ENCODE measurements at regions not wholly inside any gene's neighbourhood (a gene's known extent, or its start where the extent isn't known, plus 50 kb on each side); places are given as distances from the start of the nearest gene placed in this dataset.
"Not testable (repeated sequence)": the region's sequence is repeated elsewhere in the genome, so short reads cannot be mapped to it uniquely, and the experiment has no call there.

DNA sequence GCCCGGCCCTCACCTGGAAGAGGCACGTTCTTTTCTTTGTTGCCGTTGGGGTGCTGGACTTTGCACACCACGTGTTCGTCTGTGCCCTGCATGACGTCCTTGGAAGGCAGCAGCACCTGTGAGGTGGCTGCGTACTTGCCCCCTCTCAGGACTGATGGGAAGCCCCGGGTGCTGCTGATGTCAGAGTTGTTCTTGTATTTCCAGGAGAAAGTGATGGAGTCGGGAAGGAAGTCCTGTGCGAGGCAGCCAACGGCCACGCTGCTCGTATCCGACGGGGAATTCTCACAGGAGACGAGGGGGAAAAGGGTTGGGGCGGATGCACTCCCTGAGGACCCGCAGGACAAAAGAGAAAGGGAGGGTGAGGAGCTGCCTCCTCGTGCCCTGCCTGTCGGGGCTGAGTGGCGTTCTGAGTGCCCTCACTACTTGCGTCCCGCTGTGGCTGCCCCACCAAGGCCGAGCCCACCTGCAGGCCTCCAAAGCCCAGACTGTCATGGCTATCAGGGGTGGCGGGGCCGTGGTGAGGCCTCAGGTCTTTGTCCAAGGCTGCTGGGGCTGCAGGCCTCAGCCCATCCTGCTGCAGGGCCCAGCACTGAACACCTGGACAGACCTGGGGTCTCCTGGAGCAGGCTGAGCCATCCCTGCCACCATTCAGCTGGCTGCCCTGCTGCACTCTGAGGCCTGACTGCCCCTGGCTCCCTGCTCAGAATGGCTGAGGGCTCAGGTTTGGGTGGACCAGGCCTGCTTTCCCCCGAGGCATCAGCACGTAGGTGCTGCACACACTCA, 329.7 kb downstream of the TMEM121 start:
- DNase-seq (ENCODE audit: low read depth, low spot score): no peak

DNA sequence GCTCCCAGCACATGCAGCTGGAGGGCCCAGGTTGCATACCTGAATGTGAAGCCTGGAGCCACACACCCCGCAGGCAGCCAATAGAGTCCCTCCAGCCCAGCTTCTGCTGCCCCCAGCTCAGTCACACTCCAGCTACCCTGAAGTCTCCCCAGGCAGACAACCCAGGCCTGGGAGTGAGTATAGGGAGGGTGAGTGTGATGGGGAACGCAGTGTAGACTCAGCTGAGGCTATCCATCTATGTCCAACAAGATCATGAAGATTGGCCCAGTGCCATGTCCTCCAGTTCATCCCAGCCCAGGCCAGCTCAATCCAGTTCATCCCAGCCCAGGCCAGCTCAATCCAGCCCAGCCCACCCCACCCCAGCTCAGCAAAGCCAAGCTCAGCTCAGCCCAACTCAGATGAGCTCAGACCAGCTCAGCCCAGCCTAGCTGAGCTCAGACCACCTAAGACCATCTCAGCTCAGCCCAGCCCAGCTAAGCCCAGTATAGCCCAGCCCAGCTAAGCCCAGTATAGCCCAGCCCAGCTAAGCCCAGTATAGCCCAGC, 330.4 kb downstream of the TMEM121 start:
- no peak for DNase-seq (ENCODE audit: low read depth, low spot score)

DNA sequence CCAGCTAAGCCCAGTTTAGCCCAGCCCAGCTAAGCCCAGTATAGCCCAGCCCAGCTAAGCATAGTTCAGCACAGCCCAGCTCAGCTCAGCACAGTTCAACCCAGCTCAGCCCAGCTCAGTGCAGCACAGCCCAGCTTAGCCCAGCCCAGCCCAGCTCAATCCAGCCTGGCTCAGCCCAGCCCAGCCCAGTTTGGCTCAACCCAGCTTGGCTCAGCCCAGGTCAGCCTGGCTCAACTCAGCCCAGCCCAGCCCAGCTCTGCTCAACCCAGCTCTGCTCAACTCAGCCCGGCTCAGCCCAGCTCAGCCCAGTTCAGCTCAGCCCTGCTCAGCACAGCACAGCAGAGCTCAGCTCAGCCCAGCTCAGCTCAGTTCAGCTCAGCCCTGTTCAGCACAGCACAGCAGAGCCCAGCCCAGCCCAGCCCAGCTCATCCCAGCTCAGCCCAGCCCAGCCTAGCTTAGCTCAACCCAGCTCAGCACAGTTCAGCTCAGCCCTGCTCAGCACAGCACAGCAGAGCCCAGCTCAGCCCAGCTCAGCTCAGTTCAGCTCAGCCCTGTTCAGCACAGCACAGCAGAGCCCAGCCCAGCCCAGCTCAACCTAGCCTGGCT, 330.9 kb downstream of the TMEM121 start:
- no peak for DNase-seq (ENCODE audit: low read depth, low spot score)

DNA sequence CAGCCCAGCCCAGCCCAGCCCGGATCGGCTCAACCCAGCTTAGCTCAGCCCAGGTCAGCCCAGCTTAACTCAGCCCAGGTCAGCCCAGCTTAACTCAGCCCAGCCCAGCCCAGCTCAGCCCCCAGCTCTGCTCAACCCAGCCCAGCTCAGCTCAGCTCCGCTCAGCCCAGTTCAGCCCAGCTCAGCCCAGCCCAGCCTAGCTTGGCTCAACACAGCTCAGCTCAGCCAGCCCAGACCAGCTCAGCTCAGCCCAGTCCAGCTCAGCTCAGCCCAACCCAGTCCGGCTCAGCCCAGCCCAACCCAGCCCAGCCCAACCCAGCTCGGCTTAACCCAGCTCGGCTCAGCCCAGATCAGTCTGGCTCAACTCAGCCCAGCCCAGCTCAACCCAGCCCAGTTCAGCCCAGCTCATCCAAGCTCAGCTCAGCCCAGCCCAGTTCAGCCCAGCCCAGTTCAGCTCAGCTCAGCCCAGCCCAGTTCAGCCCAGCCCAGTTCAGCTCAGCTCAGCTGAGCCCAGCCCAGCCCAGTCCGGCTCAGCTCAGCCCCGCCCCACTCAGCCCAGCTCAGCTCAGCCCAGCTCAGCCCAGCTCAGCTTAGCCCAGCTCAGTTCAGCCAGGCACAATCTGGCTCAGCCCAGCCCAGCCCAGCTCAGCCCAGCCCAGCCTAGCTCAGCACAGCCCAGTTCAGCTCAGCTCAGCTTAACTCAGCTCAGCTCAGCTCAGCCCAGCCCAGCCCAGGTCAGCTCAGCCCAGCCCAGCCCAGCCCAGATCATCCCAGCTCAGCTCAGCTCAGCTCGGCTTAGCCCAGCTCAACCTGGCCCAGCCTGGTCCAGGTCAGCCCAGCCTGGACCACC, 331.7 kb downstream of the TMEM121 start:
- no peak for DNase-seq (ENCODE audit: low read depth, low spot score)

DNA sequence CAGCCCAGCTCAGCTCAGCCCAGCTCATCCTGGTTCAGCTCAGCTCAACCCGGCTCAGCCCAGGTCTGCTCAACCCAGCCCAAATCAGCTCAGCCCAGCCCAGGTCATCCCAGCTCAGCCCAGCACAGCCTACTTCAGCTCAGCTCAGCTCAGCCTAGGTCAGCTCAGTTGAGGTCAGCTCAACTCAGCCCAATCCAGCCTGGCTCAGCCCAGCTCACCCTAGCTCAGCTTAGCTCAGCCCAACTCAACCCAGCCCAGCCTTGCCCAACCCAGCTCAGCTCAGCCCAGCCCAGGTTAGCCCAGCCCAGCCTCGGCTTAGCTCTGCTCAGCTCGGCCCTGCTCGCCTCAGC, 332.3 kb downstream of the TMEM121 start:
- DNase-seq (ENCODE audit: low read depth, low spot score): no peak

DNA sequence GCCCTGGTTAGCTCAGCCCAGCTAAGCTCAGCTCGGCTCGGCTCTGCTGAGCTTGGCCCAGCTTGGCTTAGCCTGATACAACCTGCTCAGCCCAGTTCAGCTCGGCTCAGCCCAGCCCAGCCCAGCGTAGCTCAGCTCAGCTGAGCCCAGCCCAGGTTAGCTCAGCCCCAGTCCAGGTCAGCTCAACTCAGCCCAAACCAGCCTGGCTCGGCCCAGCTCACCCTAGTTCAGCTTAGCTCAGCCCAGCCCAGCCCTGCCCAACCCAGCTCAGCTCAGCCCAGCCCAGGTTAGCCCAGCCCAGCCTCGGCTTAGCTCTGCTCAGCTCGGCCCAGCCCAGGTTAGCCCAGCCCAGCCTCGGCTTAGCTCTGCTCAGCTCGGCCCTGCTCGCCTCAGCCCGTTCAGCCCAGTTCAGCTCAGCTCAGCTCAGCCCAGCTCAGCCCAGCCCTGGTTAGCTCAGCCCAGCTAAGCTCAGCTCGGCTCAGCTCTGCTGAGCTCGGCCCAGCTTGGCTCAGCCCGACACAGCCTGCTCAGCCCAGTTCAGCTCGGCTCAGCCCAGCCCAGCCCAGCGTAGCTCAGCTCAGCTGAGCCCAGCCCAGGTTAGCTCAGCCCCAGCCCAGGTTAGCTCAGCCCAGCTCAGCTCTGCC, 332.8 kb downstream of the TMEM121 start:
- not testable (repeated sequence) for DNase-seq (ENCODE audit: low read depth, low spot score)

DNA sequence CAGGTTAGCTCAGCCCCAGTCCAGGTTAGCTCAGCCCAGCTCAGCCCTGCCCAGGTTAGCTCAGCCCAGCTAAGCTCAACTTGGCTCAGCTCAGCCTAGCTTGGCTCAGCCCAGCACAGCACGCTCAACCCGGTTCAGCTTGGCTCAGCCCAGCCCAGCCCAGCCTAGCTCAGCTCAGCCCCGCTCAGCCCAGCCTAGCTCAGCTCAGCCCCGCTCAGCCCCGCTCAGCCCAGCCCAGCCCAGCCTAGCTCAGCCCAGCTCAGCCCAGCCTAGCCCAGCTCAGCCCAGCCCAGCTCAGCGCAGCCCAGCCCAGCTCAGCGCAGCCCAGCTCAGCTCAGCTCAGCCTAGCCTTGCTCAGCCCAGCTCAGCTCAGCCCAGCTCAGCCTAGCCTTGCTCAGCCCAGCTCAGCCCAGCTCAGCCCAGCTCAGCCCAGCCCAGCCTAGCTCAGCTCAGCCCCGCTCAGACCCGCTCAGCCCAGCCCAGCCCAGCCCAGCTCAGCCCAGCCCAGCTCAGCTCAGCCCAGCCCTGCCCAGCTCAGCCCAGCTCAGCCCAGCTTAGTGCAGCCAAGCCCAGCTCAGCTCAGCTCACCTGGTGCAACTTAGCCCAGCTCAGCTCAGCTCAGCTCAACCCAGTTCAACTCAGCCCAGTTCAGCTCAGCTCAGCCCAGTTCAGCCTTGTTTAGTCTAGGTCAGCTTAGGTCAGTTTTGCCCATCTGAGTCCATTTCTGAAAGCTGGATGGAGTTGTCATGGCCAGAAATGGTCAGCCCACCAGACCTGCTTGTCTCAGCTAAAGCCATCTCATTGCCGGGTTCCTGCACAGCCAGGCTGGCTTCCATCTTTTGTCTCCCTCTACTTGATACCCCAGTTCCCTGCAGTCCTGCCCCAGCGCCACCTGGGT, 333.6 kb downstream of the TMEM121 start:
- DNase-seq (ENCODE audit: low read depth, low spot score): no peak

DNA sequence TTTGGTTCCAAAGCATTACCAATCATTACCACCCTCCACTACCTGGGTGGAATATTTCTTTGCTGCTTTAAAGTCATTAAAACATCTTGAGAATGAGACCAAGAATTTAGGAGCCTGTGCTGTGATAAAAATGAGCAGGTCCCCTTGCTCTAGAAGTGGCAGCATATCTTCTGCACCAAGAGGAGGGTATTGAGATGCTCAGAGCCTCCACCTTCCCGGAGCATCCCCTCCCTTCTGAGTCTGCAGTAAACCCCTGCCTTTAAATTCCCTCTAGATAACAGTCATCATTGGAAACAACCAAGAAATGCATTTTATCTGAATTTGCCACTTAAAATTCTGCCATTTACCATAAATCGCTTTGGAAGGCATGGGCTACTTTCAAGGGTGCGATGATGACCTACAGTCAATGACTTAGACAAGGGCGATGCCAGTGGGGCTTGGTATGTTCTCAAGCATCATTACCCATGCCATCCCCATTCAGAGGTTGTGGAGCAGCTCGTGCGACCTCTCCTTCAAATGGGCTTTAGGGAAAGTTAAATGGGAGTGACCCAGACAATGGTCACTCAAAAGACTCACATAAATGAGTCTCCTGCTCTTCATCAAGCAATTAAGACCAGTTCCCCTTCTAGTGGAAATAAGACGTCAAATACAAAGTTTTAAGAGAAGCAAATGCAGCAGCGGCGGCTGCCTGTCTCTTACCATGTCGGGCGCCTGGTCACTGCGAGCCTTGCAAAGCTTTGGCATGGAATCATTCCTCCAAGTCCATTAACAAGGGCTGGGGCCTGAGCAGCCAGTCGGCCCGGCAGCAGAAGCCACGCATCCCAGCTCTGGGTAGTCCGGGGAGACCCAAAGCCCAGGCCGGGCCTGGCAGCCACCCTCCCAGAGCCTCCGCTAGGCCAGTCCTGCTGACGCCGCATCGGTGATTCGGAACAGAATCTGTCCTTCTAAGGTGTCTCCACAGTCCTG, 334.5 kb downstream of the TMEM121 start:
- no peak for DNase-seq (ENCODE audit: low read depth, low spot score)

DNA sequence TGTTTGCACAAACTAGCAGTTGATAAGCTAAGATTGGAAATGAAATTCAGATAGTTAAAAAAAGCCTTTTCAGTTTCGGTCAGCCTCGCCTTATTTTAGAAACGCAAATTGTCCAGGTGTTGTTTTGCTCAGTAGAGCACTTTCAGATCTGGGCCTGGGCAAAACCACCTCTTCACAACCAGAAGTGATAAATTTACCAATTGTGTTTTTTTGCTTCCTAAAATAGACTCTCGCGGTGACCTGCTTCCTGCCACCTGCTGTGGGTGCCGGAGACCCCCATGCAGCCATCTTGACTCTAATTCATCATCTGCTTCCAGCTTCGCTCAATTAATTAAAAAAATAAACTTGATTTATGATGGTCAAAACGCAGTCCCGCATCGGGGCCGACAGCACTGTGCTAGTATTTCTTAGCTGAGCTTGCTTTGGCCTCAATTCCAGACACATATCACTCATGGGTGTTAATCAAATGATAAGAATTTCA, 335.6 kb downstream of the TMEM121 start:
- DNase-seq (ENCODE audit: low read depth, low spot score): no peak

DNA sequence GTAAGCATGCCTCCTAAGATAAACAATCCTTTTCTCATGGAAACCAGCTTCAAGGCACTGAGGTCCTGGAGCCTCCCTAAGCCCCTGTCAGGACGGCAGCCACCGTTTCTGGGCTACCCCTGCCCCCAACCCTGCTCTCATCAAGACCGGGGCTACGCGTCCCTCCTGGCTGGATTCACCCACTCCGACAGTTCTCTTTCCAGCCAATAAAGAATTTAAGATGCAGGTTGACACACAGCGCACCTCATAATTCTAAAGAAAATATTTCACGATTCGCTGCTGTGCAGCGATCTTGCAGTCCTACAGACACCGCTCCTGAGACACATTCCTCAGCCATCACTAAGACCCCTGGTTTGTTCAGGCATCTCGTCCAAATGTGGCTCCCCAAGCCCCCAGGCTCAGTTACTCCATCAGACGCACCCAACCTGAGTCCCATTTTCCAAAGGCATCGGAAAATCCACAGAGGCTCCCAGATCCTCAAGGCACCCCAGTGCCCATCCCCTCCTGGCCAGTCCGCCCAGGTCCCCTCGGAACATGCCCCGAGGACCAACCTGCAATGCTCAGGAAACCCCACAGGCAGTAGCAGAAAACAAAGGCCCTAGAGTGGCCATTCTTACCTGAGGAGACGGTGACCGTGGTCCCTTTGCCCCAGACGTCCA, 336.3 kb downstream of the TMEM121 start:
- no peak for DNase-seq (ENCODE audit: low read depth, low spot score)

DNA sequence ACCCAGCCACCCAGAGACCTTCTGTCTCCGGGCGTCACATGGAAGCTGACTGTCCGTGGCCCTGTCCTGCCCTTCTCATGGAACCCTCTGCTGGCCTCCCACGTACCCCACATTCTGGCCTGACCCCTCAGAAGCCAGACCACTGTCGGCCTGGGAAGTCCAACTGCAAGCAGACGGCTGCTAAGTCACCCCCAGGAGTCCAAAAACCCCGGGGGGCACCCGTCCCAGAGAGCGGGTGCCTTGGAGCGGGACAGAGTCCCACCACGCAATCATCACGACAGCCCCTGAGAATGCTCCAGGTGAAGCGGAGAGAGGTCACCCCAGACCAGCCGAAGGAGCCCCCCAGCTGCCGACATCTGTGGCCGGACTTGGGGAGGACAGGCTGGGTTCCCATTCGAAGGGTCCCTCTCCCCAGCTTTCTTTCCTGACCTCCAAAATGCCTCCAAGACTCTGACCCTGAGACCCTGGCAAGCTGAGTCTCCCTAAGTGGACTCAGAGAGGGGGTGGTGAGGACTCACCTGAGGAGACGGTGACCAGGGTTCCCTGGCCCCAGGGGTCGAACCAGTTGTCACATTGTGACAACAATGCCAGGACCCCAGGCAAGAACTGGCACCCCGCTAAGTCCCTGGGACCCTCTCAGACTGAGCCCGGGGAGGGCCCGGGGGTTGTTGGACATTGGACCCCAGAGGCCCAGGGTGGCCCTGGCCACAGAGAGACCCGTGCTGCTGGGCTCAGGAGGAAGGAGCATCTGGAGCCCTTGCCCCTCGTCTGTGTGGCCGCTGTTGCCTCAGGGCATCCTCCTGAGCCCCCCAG, 337.1 kb downstream of the TMEM121 start:
- no peak for DNase-seq (ENCODE audit: low read depth, low spot score)

DNA sequence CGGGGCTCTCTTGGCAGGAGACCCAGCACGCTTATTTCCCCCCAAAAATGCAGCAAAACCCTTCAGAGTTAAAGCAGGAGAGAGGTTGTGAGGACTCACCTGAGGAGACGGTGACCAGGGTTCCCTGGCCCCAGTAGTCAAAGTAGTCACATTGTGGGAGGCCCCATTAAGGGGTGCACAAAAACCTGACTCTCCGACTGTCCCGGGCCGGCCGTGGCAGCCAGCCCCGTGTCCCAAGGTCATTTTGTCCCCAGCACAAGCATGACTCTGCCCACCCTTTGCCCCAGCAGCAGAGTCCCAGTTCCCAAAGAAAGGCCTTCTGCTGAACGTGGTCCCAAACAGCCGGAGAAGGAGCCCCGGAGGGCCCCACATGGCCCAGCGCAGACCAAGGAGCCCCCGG, 337.7 kb downstream of the TMEM121 start:
- DNase-seq (ENCODE audit: low read depth, low spot score): no peak

DNA sequence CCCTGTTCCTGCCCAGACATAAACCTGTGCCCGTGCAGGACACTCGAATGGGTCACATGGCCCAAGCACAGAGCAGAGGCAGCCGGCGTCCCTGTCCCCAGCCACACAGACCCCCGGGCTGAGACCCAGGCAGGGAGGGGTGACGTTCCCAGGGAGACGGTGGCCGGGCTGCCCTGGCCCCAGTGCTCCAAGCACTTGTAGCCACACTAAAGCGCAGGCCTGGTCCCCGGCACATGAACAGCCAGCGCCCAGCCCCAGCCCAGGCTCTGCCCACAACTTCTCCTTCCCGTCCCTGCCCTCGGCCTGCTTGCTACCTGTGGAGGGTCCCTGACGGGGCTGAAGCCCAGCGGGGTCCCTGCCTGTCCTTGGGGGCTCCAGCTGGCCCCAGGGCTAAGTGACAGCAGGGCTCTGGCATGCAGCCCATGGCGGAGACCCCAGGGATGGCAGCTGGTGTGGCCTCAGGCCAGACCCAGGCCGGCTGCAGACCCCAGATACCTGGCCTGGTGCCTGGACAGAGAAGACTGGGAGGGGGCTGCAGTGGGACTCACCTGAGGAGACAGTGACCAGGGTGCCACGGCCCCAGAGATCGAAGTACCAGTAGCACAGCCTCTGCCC, 338.4 kb downstream of the TMEM121 start:
- no peak for DNase-seq (ENCODE audit: low read depth, low spot score)

DNA sequence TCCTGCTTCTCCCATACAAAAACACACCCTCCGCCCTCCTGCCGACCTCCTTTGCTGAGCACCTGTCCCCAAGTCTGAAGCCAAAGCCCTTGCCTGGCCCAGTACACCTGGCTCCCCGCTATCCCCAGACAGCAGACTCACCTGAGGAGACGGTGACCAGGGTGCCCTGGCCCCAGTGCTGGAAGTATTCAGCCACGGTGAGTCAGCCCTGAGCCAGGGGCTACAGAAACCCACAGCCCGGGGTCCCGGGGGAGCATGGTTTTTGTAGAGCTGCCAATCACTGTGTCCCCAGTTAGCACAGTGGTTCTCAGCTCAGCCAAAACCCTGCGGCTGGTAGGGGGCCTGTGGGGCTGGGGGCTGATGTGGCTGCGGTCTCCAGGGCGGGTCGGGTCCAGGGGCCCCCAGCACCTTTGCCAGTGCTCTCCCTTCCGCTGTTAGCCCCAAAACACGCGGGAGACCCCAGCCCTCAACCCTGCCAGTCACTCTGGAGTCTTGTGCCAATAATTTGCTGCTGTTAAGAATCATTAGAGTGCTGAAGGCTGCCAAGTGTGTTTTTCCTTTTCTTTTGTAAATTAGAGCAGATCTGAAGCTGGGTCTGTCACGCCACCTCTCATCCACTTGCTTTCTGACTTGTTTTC, 339.0 kb downstream of the TMEM121 start:
- DNase-seq (ENCODE audit: low read depth, low spot score): no peak

DNA sequence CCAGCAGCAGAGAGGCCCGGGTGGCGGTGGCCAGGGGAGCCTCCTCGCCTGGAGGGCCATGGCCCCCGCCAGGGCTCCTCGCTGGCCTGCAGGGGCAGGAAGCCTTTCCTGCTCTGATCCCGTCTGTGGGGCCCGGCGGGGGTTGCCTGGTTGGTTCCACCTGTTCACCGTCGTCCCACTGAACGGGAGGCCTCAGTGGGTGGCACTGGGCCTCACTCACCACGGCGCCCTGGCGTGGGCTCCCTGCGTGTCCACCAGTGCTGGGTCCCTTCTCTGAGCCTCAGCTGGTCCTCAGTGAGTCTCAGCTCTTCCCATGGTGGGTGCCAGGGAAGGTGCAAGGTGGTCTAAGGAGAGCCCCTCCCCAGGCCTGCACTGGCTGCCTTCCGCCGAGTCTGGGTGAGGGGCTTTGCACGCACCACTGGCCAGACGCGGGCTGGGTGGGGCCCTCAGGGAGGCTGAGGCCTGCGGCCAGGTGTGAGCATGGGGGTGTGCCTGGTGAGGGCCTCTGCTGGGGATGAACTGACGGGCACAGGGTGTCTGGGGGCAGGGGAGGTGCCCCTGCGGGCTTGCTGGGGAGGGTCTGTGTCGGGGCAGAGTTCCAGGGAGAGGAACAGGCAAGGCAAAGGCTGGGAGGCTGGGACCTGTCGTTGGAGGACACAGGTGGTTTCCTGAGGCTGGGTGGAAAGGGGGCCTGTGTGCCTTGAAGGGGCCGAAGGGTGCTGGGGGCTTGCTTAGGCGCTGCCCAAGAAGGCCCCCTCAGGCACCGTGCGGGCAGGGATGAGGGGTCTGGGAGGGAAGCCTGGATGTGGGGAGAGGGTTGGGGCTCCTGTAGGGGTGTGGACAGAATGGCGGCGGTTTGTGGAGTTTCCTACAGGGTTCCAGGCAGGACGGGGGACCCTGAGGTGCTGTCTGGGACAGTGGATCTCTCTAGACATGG, 339.8 kb downstream of the TMEM121 start:
- DNase-seq (ENCODE audit: low read depth, low spot score): no peak

DNA sequence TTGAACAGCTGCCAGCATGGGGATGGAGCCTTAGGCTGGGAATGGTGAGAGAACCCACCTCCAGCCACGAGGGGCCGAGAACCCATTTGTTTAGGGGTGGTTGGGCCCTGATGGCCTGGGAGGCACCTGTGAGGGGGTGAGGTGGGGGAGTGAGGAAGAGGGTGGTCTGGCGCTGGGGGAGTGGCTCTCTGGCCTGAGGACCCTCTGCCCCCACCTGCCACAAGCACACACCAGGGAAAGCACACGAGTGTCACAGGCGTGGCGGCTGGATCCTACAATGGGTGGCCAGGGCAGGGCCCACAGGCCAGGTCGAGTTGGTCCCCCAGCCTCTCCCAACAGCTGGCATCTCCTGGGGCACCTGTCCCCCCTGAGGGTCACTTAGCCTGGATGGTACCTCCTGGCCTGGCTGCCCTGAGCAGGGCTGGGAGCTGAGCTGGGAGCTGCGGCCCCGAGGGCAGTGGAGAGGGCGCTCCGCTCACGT, 340.5 kb downstream of the TMEM121 start:
- no peak for DNase-seq (ENCODE audit: low read depth, low spot score)

Data from astrocyte of the hippocampus (primary cell).